ENCODE measurements at regions not wholly inside any gene's neighbourhood (a gene's known extent, or its start where the extent isn't known, plus 50 kb on each side); places are given as distances from the start of the nearest gene placed in this dataset.

- Mint-ChIP-seq H3K9me3 (peaks cover 6% of the 10 kb centered on the region; the same call in 2 of the 3 replicates), H3K27ac (no peak overlapping the region), H3K4me3 (no peak overlapping the region), H3K36me3 (ENCODE audit: low read depth) (peaks cover 3% of the 10 kb centered on the region; the same call in 1 of the 3 replicates), H3K4me1 (no peaks in the 10 kb centered on the region; the same call in 2 of the 3 replicates), H3K27me3 (ENCODE audit: insufficient read depth, low read depth, poor library complexity) (peaks cover 1% of the 10 kb centered on the region)
- Histone ChIP-seq H3K79me2 (replicated peaks; ENCODE audit: insufficient read depth) (no peaks in the 10 kb centered on the region), H3K4me3 (no peak overlapping the region), H3K27me3 (ENCODE audit: insufficient read depth) (no peaks in the 10 kb centered on the region), H3K4me1 (ENCODE audit: insufficient read depth) (no peaks in the 10 kb centered on the region), H3K27ac (ENCODE audit: low read depth) (no peak overlapping the region), H2AFZ (no peak overlapping the region), H4K20me1 (replicated peaks; ENCODE audit: insufficient read depth) (no peaks in the 10 kb centered on the region), H3K4me2 (no peak overlapping the region), H3K9me2 (ENCODE audit: insufficient read depth) (no peaks in the 10 kb centered on the region), H3K36me3 (ENCODE audit: insufficient read depth) (no peaks in the 10 kb centered on the region; the same call in 1 of the 2 replicates), H3F3A (replicated peaks; ENCODE audit: low read depth) (no peaks in the 10 kb centered on the region)
- no peak for ATAC-seq
- DNase-seq (ENCODE audit: low spot score) = no peak
- TF ChIP-seq ZNF114 (CRISPR knock-in tag; IDR thresholded peaks at IDR 0.05) (no peak), CREB1 (CRISPR knock-in tag; IDR thresholded peaks at IDR 0.05; ENCODE audit: low read depth) (no peak), POLR2AphosphoS5 (IDR thresholded peaks at IDR 0.05; ENCODE audit: low read depth) (no peak), ZNF331 (CRISPR knock-in tag; IDR thresholded peaks at IDR 0.05; ENCODE audit: low read depth) (no peak), EZH2 (IDR thresholded peaks at IDR 0.05; ENCODE audit: low read depth, unreplicated experiment) (no peak), EZH2phosphoT487 (IDR thresholded peaks at IDR 0.05; ENCODE audit: unreplicated experiment) (no peak), CTCF (conservative IDR thresholded peaks at IDR 0.05; ENCODE audit: low read depth in 2 of 2) (no peak), ZNF462 (CRISPR knock-in tag; IDR thresholded peaks at IDR 0.05) (no peak), ETS1 (IDR thresholded peaks at IDR 0.05) (no peak), STAT1 (IDR thresholded peaks at IDR 0.05; ENCODE audit: unreplicated experiment) (no peak), JUNB (IDR thresholded peaks at IDR 0.05; ENCODE audit: unreplicated experiment) (no peak), REST (IDR thresholded peaks at IDR 0.05; ENCODE audit: unreplicated experiment) (no peak)
These were observed 367.8 kb downstream of the IRX2 start for GRCh38 chr5:2383698-2384065.

All from GM23338 (cell line).